ENCODE measurements at regions not wholly inside any gene's neighbourhood (a gene's known extent, or its start where the extent isn't known, plus 50 kb on each side); places are given as distances from the start of the nearest gene placed in this dataset.
A peak's percentile ranks its signal among the peaks of the same experiment; 100 is the strongest.

DNA sequence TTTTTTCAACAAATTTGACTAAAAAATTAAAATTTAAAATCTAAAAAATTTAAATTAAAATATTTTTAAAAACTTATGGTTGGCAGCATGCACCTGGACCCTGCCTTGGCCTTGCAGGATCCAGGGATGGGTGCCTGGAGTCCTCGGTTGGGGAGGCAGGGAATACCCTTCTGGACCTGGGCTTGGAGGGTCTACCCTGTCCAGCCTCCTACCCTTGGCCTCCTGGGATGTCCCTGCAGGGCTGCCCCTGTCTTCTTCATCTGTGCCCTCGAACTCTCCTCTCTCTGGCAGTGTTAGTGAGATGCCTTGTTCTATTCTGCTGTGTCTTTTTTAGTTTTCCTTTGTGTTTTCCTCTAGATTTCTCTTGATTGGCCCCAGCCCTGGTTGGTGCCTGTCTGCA is 68.9 kb upstream of the HAAO start:
- Histone ChIP-seq H3K4me3 (no peak overlapping the region), H3K4me1 (peaks cover 3 to 40% (median 19%) of the 10 kb centered on the region in 9 donors), H3K36me3 (no peaks in the 10 kb centered on the region), H3K27ac (peak overlapping the region in 4 of 10 donors; percentile 11 to 76 (median 57)), H3K9me3 (peaks cover 0 to 21% (median 2%) of the 10 kb centered on the region in 11 donors), H3K27me3 (no peaks in the 10 kb centered on the region)
- DNase-seq (no peak), ATAC-seq (no peak)
- TF ChIP-seq, protein P1, sequence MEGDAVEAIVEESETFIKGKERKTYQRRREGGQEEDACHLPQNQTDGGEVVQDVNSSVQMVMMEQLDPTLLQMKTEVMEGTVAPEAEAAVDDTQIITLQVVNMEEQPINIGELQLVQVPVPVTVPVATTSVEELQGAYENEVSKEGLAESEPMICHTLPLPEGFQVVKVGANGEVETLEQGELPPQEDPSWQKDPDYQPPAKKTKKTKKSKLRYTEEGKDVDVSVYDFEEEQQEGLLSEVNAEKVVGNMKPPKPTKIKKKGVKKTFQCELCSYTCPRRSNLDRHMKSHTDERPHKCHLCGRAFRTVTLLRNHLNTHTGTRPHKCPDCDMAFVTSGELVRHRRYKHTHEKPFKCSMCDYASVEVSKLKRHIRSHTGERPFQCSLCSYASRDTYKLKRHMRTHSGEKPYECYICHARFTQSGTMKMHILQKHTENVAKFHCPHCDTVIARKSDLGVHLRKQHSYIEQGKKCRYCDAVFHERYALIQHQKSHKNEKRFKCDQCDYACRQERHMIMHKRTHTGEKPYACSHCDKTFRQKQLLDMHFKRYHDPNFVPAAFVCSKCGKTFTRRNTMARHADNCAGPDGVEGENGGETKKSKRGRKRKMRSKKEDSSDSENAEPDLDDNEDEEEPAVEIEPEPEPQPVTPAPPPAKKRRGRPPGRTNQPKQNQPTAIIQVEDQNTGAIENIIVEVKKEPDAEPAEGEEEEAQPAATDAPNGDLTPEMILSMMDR (IDR thresholded peaks at IDR 0.05): no peak
- 95 to 98% methylated on average over 2 of the region's 2 CpGs for WGBS, 2 donors
- intact Hi-C loops (cut with DNase I): loop anchor here in 6 of 10 donors (5.0 to 10.0 kb wide), 5 partner anchors 46 to 73 kb away; no protein-coding TSS in a partner anchor

DNA sequence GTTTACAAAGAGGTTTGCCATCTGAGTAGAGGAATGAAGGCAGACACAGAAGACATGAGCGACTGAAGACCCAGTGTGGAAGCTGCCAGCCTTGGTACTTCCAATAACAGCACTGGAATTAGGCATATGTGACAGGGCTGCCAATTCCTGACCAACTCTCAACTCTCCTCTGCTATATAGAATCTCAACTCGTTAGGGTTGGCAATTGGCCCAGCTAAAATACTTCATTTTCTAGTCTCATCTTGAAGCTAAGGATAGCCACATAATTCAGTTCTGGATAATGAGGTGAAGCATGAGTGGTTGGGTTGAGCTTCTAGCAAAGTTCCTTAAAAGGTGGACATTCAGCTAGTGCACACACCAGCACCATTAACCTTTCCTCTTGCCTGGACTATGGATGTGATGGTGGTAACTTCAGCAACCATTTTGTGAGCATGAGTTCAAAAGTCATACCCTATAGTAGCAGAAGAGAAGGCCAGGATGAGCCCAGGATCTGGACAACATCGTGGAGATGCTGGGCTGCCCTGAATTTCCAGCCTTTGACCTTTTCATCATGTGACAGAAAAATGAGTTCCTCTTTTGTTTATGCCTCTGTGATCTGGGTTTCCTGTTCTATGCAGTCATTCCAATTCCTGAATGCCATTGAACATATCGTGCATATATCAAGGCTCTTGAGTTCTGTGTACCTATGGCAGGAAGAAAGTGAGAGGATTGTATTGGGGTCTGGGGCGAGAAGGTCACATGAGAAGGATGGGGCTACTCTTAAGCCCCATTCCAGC is 68.1 kb upstream of the HAAO start:
- ATAC-seq (no peak), DNase-seq (no peak)
- Histone ChIP-seq H3K27me3 (no peaks in the 10 kb centered on the region), H3K9me3 (peaks cover 0 to 21% (median 2%) of the 10 kb centered on the region in 11 donors), H3K4me1 (peaks cover 0 to 32% (median 12%) of the 10 kb centered on the region in 9 donors), H3K4me3 (no peak overlapping the region), H3K36me3 (no peaks in the 10 kb centered on the region), H3K27ac (peak overlapping the region in 4 of 10 donors; percentile 0 to 76 (median 62))
- 74% methylated on average over 5 of the region's 5 CpGs for WGBS, 2 donors
- TF ChIP-seq, protein P1 (IDR thresholded peaks at IDR 0.05): no peak
- intact Hi-C loops (cut with DNase I): loop anchor here in 6 of 10 donors (5.0 to 10.0 kb wide), 5 partner anchors 47 to 74 kb away; no protein-coding TSS in a partner anchor

DNA sequence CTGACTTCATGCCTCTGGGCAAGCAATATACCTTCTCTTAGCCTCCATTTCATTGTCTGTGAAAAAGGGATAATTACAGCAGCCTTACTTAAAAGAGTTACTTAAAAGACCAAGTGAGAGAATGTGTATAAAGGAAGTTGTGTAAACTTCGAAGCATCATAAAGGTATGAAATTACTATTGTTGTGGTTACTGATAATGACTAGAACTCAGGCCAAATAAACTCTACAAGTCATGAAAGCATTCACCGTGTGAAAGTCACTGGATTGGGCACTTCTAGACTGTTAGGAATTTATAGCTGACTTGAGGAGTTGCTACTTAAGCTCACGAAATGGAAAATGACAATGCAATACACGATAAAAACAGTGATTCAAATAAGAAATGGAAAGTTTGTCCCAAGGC is 67.4 kb upstream of the HAAO start:
- WGBS, 2 donors: 72 to 73% methylated on average over 4 of the region's 4 CpGs
- no peaks in the 10 kb centered on the region for H3K27me3 ChIP-seq
- no peak for DNase-seq
- H3K27ac ChIP-seq: peak overlapping the region in 5 of 10 donors; percentile 0 to 76 (median 61)
- no peak overlapping the region for H3K4me3 ChIP-seq
- ATAC-seq: no peak
- intact Hi-C loops (cut with DNase I): loop anchor here in 8 of 10 donors (5.0 to 10.0 kb wide), 8 partner anchors 48 to 625 kb away; partner anchors contain the start of gene ZFP36L2 (in 2 of the 8)
- H3K4me1 ChIP-seq: peaks cover 0 to 29% (median 12%) of the 10 kb centered on the region in 9 donors
- H3K36me3 ChIP-seq: no peaks in the 10 kb centered on the region
- H3K9me3 ChIP-seq: peaks cover 0 to 21% (median 2%) of the 10 kb centered on the region in 11 donors
- TF ChIP-seq, protein P1 (IDR thresholded peaks at IDR 0.05): no peak

DNA sequence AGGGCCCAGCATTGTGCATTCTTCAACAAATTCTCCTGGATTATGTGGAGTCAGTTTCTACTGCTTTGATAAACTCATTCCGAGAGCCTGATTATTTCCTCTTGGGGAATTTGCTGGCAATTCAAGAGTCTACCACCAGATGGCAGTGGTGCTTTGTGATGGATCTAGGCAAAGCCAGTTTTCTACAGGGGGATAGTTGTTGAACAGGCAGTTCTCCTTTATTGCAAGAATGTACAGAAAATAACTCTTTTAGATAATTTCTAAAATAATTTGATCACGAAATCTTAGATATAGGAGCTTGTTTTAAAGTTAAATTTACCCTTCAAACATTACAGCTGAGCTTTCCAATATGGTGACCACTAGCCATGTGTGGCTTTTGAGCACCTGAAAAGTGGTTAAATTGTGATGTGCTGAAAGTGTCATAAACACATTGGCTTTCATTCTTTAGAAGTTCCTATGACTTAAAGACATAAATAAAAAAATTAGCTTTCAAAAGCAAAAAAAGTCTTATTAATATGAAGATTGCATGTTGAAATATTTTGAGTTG is 66.7 kb upstream of the HAAO start:
- peak in 2 of 8 donors; percentile 30 to 38 for ATAC-seq
- intact Hi-C loops (cut with DNase I): loop anchor here in 5 of 10 donors (5.0 to 10.0 kb wide), 4 partner anchors 48 to 626 kb away; partner anchors contain the start of gene ZFP36L2 (in 2 of the 5)
- Histone ChIP-seq H3K4me1 (peaks cover 2 to 30% (median 17%) of the 10 kb centered on the region in 9 donors), H3K27ac (peak overlapping the region in 6 of 10 donors; percentile 3 to 76 (median 44)), H3K36me3 (no peaks in the 10 kb centered on the region), H3K4me3 (no peak overlapping the region), H3K9me3 (peaks cover 0 to 21% (median 2%) of the 10 kb centered on the region in 11 donors), H3K27me3 (no peaks in the 10 kb centered on the region)
- 26 to 39% methylated on average over 2 of the region's 2 CpGs for WGBS, 2 donors
- TF ChIP-seq, protein P1 (IDR thresholded peaks at IDR 0.05): peak; percentile 80 to 93 (median 88)
- DNase-seq: peak in 1 of 2 donors; percentile 81

Measured in heart right ventricle (tissue), 16 donors.